B cell (primary cell): ENCODE measurements at regions not wholly inside any gene's neighbourhood (a gene's known extent, or its start where the extent isn't known, plus 50 kb on each side); places are given as distances from the start of the nearest gene placed in this dataset.
"Not testable (repeated sequence)": the region's sequence is repeated elsewhere in the genome, so short reads cannot be mapped to it uniquely, and the experiment has no call there.

Experiments
- ATAC-seq: fragments of 200-7000 bp; cut with Tn5 transposase; one replicate; pipeline ENCODE4 v1.10.0; 2021; ENCODE audit warnings: low read depth, mild to moderate bottlenecking, moderate number of reproducible peaks, moderate library complexity
- CTCF ChIA-PET: fragments of 350-600 bp; sonication (Branson Sonifier 250); formaldehyde crosslinking; loops from one replicate; lab custom pipeline; 2021; ENCODE audit warnings: antibody characterized with exemption, inconsistent platforms; lab: Charles Lee
- POLR2A ChIA-PET: fragments of 350-600 bp; sonication (Branson Sonifier 250); formaldehyde crosslinking; loops from one replicate; lab custom pipeline; 2021; ENCODE audit warnings: antibody characterized with exemption; lab: Charles Lee
- DNase-seq: peaks from one replicate; pipeline ENCODE4 v3.0.0; 2013
- H2AFZ ChIP-seq: 2 replicates; pipeline ENCODE4 v1.6.1; 2012; ENCODE audit warnings: mild to moderate bottlenecking, low read depth, low read length; ENCODE audit not compliant: insufficient read depth, poor library complexity, severe bottlenecking
- H3K27ac ChIP-seq, 2 donors: 1 replicate in 1 of 2; 2 replicates in 1 of 2; pipeline ENCODE4 v1.5.1; 2012 to 2013; ENCODE audit warnings: low read length in 2 of 2, mild to moderate bottlenecking in 2 of 2, moderate library complexity in 1 of 2
- H3K27me3 ChIP-seq, 4 experiments: fragments of 200-600 bp in 1 of 4; sonication (generic) in 1 of 4; replicated peaks in 1 of 4; 1 replicate in 2 of 4; 2 replicates in 2 of 4; pipeline versions ENCODE4 v1.6.1 to v1.7.0; 2013 to 2016; ENCODE audit warnings: low read length in 3 of 4, mild to moderate bottlenecking in 2 of 4, mixed read lengths in 1 of 4, moderate library complexity in 1 of 4; ENCODE audit not compliant: insufficient read depth in 4 of 4, control insufficient read depth in 3 of 4; ENCODE audit errors: control extremely low read depth in 1 of 4
- H3K36me3 ChIP-seq, 2 experiments: replicated peaks in 1 of 2; 1 replicate in 1 of 2; 2 replicates in 1 of 2; pipeline versions ENCODE4 v1.6.1 to v1.7.1; 2013; ENCODE audit warnings: low read length in 1 of 2; ENCODE audit not compliant: insufficient read depth in 2 of 2, control insufficient read depth in 1 of 2; ENCODE audit errors: control extremely low read depth in 1 of 2, extremely low read depth in 1 of 2
- H3K4me1 ChIP-seq, 2 donors: fragments of 200-600 bp in 1 of 2; sonication (generic) in 1 of 2; 1 replicate in 1 of 2; 2 replicates in 1 of 2; pipeline versions ENCODE4 v1.5.1 to v1.6.1; 2013 to 2017; ENCODE audit warnings: low read length in 2 of 2; ENCODE audit not compliant: control insufficient read depth in 2 of 2, insufficient read depth in 2 of 2
- H3K4me2 ChIP-seq: replicated peaks from 2 replicates; pipeline ENCODE3; 2012; ENCODE audit warnings: mild to moderate bottlenecking, low read depth, low read length; ENCODE audit not compliant: poor library complexity, severe bottlenecking
- H3K4me3 ChIP-seq, 5 experiments: fragments of 200-600 bp in 1 of 5; sonication (generic) in 1 of 5; 1 replicate in 3 of 5; 2 replicates in 2 of 5; pipeline versions ENCODE4 v1.5.1 to v1.7.0; 2011 to 2016; ENCODE audit warnings: low read length in 4 of 5, mild to moderate bottlenecking in 4 of 5, low read depth in 2 of 5, control low read depth in 1 of 5, moderate library complexity in 1 of 5; ENCODE audit not compliant: insufficient read depth in 1 of 5; ENCODE audit errors: control extremely low read depth in 1 of 5, extremely low read depth in 1 of 5
- H3K79me2 ChIP-seq: fragments of 200-600 bp; sonication (generic); one replicate; pipeline ENCODE4 v1.6.0; 2016; ENCODE audit warnings: low read length; ENCODE audit not compliant: control insufficient read depth, insufficient read depth
- H3K9ac ChIP-seq: fragments of 200-600 bp; sonication (generic); 2 replicates; pipeline ENCODE4 v1.6.1; 2017; ENCODE audit warnings: mild to moderate bottlenecking, low read length, moderate library complexity
- H3K9me3 ChIP-seq, 3 donors: one replicate each; pipeline versions ENCODE4 v1.6.1 to v1.7.1; 2013; ENCODE audit warnings: low read length in 2 of 3; ENCODE audit not compliant: control insufficient read depth in 2 of 3, insufficient read depth in 1 of 3; ENCODE audit errors: control extremely low read depth in 1 of 3
- H4K20me1 ChIP-seq: 2 replicates; pipeline ENCODE4 v1.6.0; 2012; ENCODE audit warnings: mild to moderate bottlenecking, low read length; ENCODE audit not compliant: insufficient read depth, control insufficient read depth, poor library complexity, severe bottlenecking
- H3K27ac Mint-ChIP-seq: one replicate; pipeline ENCODE4 v1.8.0; 2021; ENCODE audit warnings: mixed read lengths
- H3K27me3 Mint-ChIP-seq: one replicate; pipeline ENCODE4 v1.8.0; 2021; ENCODE audit warnings: mixed read lengths
- H3K4me1 Mint-ChIP-seq: one replicate; pipeline ENCODE4 v1.8.0; 2021; ENCODE audit warnings: mixed read lengths
- H3K4me3 Mint-ChIP-seq: one replicate; pipeline ENCODE4 v1.8.0; 2021; ENCODE audit warnings: mixed read lengths
- H3K9me3 Mint-ChIP-seq: one replicate; pipeline ENCODE4 v1.8.0; 2022; ENCODE audit warnings: mixed read lengths; ENCODE audit not compliant: insufficient read depth
- CTCF ChIP-seq: fragments of 200-600 bp; IDR thresholded peaks from one replicate; pipeline ENCODE4 v1.8.0; 2022; ENCODE audit warnings: antibody characterized with exemption, mild to moderate bottlenecking
- EZH2 ChIP-seq: IDR thresholded peaks from 2 replicates; pipeline ENCODE4 v1.6.1; 2012; ENCODE audit warnings: borderline replicate concordance, low read depth, mild to moderate bottlenecking, moderate library complexity, low read length; ENCODE audit not compliant: insufficient read depth, poor library complexity, severe bottlenecking
- WGBS: methylation state at CpG from one replicate; pipeline ENCODE4 v1.1.5; 2013; ENCODE audit warnings: missing lambda C conversion rate; ENCODE audit not compliant: insufficient coverage; 5-methylcytosine and 5-hydroxymethylcytosine counted together
- intact Hi-C: fragments of 100-400 bp; cut with micrococcal nuclease; formaldehyde crosslinking; loops from one replicate; pipeline ENCODE4 v1.10.0; 2022

GRCh38 chr17:72572604-72573491 is 452.0 kb downstream of the SOX9 start:
- peaks cover 0 to 3% (median 0%) of the 10 kb centered on the region in 3 donors for H3K9me3 ChIP-seq
- H3K27ac ChIP-seq, result no peak overlapping the region
- no peak overlapping the region for H3K9ac ChIP-seq
- peaks cover 0 to 4% (median 0%) of the 10 kb centered on the region in 4 experiments for H3K27me3 ChIP-seq
- H3K27me3 Mint-ChIP-seq, result peaks cover 16% of the 10 kb centered on the region
- TF ChIP-seq EZH2 (no peak), CTCF (no peak)
- no peaks in the 10 kb centered on the region for H3K79me2 ChIP-seq
- 84% methylated on average over 11 of the region's 12 CpGs for WGBS
- POLR2A ChIA-PET, result no interaction called here
- intact Hi-C loops, result no loop called here
- H4K20me1 ChIP-seq, result no peaks in the 10 kb centered on the region
- no peaks in the 10 kb centered on the region for H3K9me3 Mint-ChIP-seq
- no peak overlapping the region for H3K4me3 ChIP-seq
- H3K36me3 ChIP-seq, result no peaks in the 10 kb centered on the region
- no peak overlapping the region for H2AFZ ChIP-seq
- H3K4me3 Mint-ChIP-seq, result no peak overlapping the region
- no peak overlapping the region for H3K27ac Mint-ChIP-seq
- DNase-seq, result no peak
- H3K4me1 Mint-ChIP-seq, result no peaks in the 10 kb centered on the region
- ATAC-seq, result no peak
- no peaks in the 10 kb centered on the region for H3K4me1 ChIP-seq
- H3K4me2 ChIP-seq, result no peak overlapping the region
- CTCF ChIA-PET, result no interaction called here

GRCh38 chr17:72573492-72573801 is 452.6 kb downstream of the SOX9 start:
- H3K36me3 ChIP-seq, H3K4me1 ChIP-seq, H3K4me3 Mint-ChIP-seq, H3K27ac Mint-ChIP-seq, H4K20me1 ChIP-seq, H3K4me2 ChIP-seq, H3K27ac ChIP-seq, H3K79me2 ChIP-seq, ATAC-seq, POLR2A ChIA-PET, CTCF ChIA-PET, H3K4me3 ChIP-seq, H2AFZ ChIP-seq, H3K4me1 Mint-ChIP-seq, H3K9me3 ChIP-seq, H3K9ac ChIP-seq, intact Hi-C loops, H3K27me3 ChIP-seq, DNase-seq, H3K9me3 Mint-ChIP-seq: not testable (repeated sequence)
- H3K27me3 Mint-ChIP-seq, result peaks cover 16% of the 10 kb centered on the region
- 83% methylated on average over 1 of the region's 5 CpGs for WGBS
